ENCODE measurements at regions not wholly inside any gene's neighbourhood (a gene's known extent, or its start where the extent isn't known, plus 50 kb on each side); places are given as distances from the start of the nearest gene placed in this dataset.

DNA sequence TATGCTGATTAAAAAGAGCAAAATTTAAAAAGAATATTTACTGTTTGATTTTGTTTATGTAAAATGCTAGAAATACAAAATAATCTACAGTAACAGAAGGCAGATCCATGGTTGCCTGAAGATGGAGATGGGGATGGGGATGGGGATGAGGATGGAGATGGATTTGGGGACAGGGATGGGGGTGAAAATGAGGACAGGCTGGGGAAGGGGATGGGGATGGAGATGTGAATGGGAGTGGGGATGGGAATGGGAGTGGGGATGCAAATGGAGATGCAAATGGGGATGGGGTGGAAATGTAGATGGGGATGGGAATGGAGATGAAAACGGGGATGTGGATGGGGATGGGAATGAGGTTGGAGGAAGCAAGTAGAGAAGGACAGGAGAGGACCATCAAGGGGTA lies 252.2 kb downstream of the PLPP3 start:
- no peak for ATAC-seq
- TF ChIP-seq TP53 (CRISPR knock-in tag; IDR thresholded peaks at IDR 0.05) (no peak), FOXJ3 (CRISPR knock-in tag; IDR thresholded peaks at IDR 0.05; ENCODE audit: borderline replicate concordance) (no peak), NFYB (CRISPR knock-in tag; conservative IDR thresholded peaks at IDR 0.05; ENCODE audit: low read depth) (no peak)
- no peak for DNase-seq (ENCODE audit: low spot score)
- CTCF ChIA-PET: no interaction called here
- H3K27ac Mint-ChIP-seq: no peak overlapping the region
- H3K9me3 Mint-ChIP-seq: no peaks in the 10 kb centered on the region
- POLR2A ChIA-PET: no interaction called here
- no peak overlapping the region for H3K4me3 Mint-ChIP-seq
- H3K36me3 Mint-ChIP-seq: no peaks in the 10 kb centered on the region
- H3K4me1 Mint-ChIP-seq: peaks cover 20% of the 10 kb centered on the region
- H3K27me3 Mint-ChIP-seq (ENCODE audit: low read depth): no peaks in the 10 kb centered on the region

DNA sequence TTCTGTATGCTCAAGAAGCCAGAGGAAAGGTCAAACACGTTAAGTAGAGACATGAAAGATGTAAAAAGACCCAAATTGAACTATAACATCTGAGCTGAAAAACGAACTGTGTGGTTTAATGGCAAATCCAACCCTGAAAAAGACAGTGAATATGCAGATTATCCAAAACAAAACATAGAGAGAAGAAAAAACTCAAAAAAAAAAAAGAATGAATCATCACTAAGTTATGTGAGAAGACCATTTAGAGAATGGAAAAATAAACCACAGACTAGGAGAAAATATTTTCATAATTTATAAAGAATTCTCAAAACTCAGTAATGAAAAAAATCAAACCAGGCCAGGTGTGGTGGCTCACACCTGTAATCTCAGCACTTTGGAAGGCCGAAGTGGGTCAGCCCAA lies 253.3 kb downstream of the PLPP3 start:
- DNase-seq (ENCODE audit: low spot score) (no peak), ATAC-seq (no peak)
- TF ChIP-seq ZNF671 (CRISPR knock-in tag; IDR thresholded peaks at IDR 0.05): no peak
- TF ChIP-seq, protein P1, sequence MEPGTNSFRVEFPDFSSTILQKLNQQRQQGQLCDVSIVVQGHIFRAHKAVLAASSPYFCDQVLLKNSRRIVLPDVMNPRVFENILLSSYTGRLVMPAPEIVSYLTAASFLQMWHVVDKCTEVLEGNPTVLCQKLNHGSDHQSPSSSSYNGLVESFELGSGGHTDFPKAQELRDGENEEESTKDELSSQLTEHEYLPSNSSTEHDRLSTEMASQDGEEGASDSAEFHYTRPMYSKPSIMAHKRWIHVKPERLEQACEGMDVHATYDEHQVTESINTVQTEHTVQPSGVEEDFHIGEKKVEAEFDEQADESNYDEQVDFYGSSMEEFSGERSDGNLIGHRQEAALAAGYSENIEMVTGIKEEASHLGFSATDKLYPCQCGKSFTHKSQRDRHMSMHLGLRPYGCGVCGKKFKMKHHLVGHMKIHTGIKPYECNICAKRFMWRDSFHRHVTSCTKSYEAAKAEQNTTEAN (CRISPR knock-in tag; IDR thresholded peaks at IDR 0.05): no peak
- TF ChIP-seq, protein P2, sequence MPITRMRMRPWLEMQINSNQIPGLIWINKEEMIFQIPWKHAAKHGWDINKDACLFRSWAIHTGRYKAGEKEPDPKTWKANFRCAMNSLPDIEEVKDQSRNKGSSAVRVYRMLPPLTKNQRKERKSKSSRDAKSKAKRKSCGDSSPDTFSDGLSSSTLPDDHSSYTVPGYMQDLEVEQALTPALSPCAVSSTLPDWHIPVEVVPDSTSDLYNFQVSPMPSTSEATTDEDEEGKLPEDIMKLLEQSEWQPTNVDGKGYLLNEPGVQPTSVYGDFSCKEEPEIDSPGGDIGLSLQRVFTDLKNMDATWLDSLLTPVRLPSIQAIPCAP (CRISPR knock-in tag; IDR thresholded peaks at IDR 0.05): no peak
- TF ChIP-seq, protein P3, sequence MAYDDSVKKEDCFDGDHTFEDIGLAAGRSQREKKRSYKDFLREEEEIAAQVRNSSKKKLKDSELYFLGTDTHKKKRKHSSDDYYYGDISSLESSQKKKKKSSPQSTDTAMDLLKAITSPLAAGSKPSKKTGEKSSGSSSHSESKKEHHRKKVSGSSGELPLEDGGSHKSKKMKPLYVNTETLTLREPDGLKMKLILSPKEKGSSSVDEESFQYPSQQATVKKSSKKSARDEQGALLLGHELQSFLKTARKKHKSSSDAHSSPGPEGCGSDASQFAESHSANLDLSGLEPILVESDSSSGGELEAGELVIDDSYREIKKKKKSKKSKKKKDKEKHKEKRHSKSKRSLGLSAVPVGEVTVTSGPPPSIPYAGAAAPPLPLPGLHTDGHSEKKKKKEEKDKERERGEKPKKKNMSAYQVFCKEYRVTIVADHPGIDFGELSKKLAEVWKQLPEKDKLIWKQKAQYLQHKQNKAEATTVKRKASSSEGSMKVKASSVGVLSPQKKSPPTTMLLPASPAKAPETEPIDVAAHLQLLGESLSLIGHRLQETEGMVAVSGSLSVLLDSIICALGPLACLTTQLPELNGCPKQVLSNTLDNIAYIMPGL (CRISPR knock-in tag; IDR thresholded peaks at IDR 0.05): no peak
- no peak for TF ChIP-seq NR2C2 (CRISPR knock-in tag; IDR thresholded peaks at IDR 0.05)
- TF ChIP-seq, protein P4, sequence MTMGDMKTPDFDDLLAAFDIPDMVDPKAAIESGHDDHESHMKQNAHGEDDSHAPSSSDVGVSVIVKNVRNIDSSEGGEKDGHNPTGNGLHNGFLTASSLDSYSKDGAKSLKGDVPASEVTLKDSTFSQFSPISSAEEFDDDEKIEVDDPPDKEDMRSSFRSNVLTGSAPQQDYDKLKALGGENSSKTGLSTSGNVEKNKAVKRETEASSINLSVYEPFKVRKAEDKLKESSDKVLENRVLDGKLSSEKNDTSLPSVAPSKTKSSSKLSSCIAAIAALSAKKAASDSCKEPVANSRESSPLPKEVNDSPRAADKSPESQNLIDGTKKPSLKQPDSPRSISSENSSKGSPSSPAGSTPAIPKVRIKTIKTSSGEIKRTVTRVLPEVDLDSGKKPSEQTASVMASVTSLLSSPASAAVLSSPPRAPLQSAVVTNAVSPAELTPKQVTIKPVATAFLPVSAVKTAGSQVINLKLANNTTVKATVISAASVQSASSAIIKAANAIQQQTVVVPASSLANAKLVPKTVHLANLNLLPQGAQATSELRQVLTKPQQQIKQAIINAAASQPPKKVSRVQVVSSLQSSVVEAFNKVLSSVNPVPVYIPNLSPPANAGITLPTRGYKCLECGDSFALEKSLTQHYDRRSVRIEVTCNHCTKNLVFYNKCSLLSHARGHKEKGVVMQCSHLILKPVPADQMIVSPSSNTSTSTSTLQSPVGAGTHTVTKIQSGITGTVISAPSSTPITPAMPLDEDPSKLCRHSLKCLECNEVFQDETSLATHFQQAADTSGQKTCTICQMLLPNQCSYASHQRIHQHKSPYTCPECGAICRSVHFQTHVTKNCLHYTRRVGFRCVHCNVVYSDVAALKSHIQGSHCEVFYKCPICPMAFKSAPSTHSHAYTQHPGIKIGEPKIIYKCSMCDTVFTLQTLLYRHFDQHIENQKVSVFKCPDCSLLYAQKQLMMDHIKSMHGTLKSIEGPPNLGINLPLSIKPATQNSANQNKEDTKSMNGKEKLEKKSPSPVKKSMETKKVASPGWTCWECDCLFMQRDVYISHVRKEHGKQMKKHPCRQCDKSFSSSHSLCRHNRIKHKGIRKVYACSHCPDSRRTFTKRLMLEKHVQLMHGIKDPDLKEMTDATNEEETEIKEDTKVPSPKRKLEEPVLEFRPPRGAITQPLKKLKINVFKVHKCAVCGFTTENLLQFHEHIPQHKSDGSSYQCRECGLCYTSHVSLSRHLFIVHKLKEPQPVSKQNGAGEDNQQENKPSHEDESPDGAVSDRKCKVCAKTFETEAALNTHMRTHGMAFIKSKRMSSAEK (CRISPR knock-in tag; IDR thresholded peaks at IDR 0.05; ENCODE audit: borderline replicate concordance): no peak
- no peak for TF ChIP-seq ZNF219 (CRISPR knock-in tag; IDR thresholded peaks at IDR 0.05; ENCODE audit: borderline replicate concordance)
- no peak for TF ChIP-seq KAT7 (CRISPR knock-in tag; IDR thresholded peaks at IDR 0.05; ENCODE audit: borderline replicate concordance)
- TF ChIP-seq, protein P5, sequence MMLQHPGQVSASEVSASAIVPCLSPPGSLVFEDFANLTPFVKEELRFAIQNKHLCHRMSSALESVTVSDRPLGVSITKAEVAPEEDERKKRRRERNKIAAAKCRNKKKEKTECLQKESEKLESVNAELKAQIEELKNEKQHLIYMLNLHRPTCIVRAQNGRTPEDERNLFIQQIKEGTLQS (CRISPR knock-in tag; conservative IDR thresholded peaks at IDR 0.05): no peak
- TF ChIP-seq, protein P6, sequence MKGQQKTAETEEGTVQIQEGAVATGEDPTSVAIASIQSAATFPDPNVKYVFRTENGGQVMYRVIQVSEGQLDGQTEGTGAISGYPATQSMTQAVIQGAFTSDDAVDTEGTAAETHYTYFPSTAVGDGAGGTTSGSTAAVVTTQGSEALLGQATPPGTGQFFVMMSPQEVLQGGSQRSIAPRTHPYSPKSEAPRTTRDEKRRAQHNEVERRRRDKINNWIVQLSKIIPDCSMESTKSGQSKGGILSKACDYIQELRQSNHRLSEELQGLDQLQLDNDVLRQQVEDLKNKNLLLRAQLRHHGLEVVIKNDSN (CRISPR knock-in tag; IDR thresholded peaks at IDR 0.05): no peak
- no peak for TF ChIP-seq NFATC4 (CRISPR knock-in tag; IDR thresholded peaks at IDR 0.05)
- no peak for TF ChIP-seq FOXJ3 (CRISPR knock-in tag; IDR thresholded peaks at IDR 0.05; ENCODE audit: borderline replicate concordance)
- Mint-ChIP-seq H3K4me1 (peaks cover 12% of the 10 kb centered on the region), H3K36me3 (no peaks in the 10 kb centered on the region), H3K9me3 (no peaks in the 10 kb centered on the region), H3K27ac (no peak overlapping the region), H3K4me3 (no peak overlapping the region), H3K27me3 (ENCODE audit: low read depth) (no peaks in the 10 kb centered on the region)
- CTCF ChIA-PET: no interaction called here
- POLR2A ChIA-PET: interaction anchor here (0.7 kb wide), 1 partner anchor 14 kb away, joined by 3 read pairs; no protein-coding TSS in a partner anchor
